SK-N-MC (cell line): ENCODE measurements at regions not wholly inside any gene's neighbourhood (a gene's known extent, or its start where the extent isn't known, plus 50 kb on each side); places are given as distances from the start of the nearest gene placed in this dataset.

ENCODE experiments used
- EZH2 ChIP-seq: fragments of 200-600 bp; sonication (generic); IDR thresholded peaks from one replicate; pipeline ENCODE4 v1.6.1; 2017; ENCODE audit warnings: antibody characterized with exemption
- POLR2AphosphoS5 ChIP-seq: IDR thresholded peaks from 2 replicates; pipeline ENCODE4 v1.6.1; 2012; ENCODE audit warnings: mild to moderate bottlenecking, low read depth, low read length, borderline replicate concordance

DNA sequence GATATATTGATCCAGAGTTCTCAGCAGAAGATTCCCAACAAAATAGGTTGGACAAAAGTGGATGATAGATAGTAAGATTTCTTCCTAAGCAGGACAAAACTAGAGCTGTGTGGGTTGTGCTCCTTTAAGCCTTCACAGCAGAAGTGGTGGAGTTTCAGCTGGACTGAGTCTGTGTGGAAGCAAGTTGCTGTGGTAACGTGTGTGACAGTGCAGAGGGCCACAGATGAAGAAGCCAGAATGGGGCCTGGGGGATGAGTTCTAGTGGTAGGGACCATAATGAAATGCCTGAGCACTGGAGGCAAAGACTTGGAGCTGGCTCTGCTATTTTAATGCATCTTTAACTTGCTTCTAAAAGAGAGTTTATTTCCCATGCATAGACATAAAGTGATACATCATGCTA is 238.7 kb upstream of the POGK start:
- no peak for TF ChIP-seq POLR2AphosphoS5
- no peak for TF ChIP-seq EZH2
